AG04450 (cell line): ENCODE measurements at regions not wholly inside any gene's neighbourhood (a gene's known extent, or its start where the extent isn't known, plus 50 kb on each side); places are given as distances from the start of the nearest gene placed in this dataset.
"Not testable (repeated sequence)": the region's sequence is repeated elsewhere in the genome, so short reads cannot be mapped to it uniquely, and the experiment has no call there.

Experiments used
- CTCF ChIA-PET: fragments of 300-600, 350-600 bp; formaldehyde crosslinking; extraction: SDS; loops from one replicate; lab custom pipeline; 2022; ENCODE audit warnings: antibody characterized with exemption, inconsistent platforms; lab: Charles Lee
- POLR2A ChIA-PET: fragments of 350-600 bp; formaldehyde crosslinking; extraction: SDS; loops from one replicate; lab custom pipeline; 2021; ENCODE audit warnings: antibody characterized with exemption, inconsistent platforms; lab: Yijun Ruan, JAX
- DNase-seq: peaks from one replicate; pipeline ENCODE4 v3.0.0-alpha.2; 2011; ENCODE audit warnings: low read depth, low spot score
- H3K27ac ChIP-seq: one replicate; pipeline ENCODE4 v1.5.1; 2012; ENCODE audit warnings: low read depth, low read length, control low read depth
- H3K27me3 ChIP-seq: one replicate; pipeline ENCODE4 v1.6.0; 2012; ENCODE audit warnings: low read length; ENCODE audit not compliant: control insufficient read depth, insufficient read depth
- H3K4me3 ChIP-seq: 2 replicates; pipeline ENCODE4 v1.5.1; 2011; ENCODE audit warnings: mild to moderate bottlenecking, low read depth, low read length, control low read depth
- H3K9me3 ChIP-seq: 2 replicates; pipeline ENCODE4 v1.5.1; 2012; ENCODE audit warnings: low read length; ENCODE audit not compliant: control insufficient read depth, insufficient read depth
- CTCF ChIP-seq: IDR thresholded peaks from 2 replicates; pipeline ENCODE4 v1.5.1; 2011; ENCODE audit warnings: low read depth, low read length, control low read depth, inconsistent platforms

GRCh38 chr22:49658902-49659280, 168.8 kb downstream of the BRD1 start:
- DNase-seq, result no peak
- Histone ChIP-seq H3K9me3 (peaks cover 76% of the 10 kb centered on the region), H3K4me3 (no peak overlapping the region), H3K27me3 (no peaks in the 10 kb centered on the region), H3K27ac (no peak overlapping the region)
- TF ChIP-seq CTCF, result no peak
- POLR2A ChIA-PET, result no interaction called here
- CTCF ChIA-PET, result no interaction called here

GRCh38 chr22:49657974-49658590, 169.6 kb downstream of the BRD1 start:
- DNase-seq, result no peak
- Histone ChIP-seq H3K27ac (no peak overlapping the region), H3K9me3 (peaks cover 74% of the 10 kb centered on the region), H3K4me3 (no peak overlapping the region), H3K27me3 (no peaks in the 10 kb centered on the region)
- ChIA-PET CTCF (no interaction called here), POLR2A (no interaction called here)
- no peak for TF ChIP-seq CTCF

GRCh38 chr22:49657275-49657973, 170.2 kb downstream of the BRD1 start:
- no peak for DNase-seq
- POLR2A ChIA-PET, result no interaction called here
- TF ChIP-seq CTCF, result no peak
- no peak overlapping the region for H3K27ac ChIP-seq
- H3K4me3 ChIP-seq, result no peak overlapping the region
- H3K9me3 ChIP-seq, result peaks cover 70% of the 10 kb centered on the region
- CTCF ChIA-PET, result no interaction called here
- no peaks in the 10 kb centered on the region for H3K27me3 ChIP-seq

- H3K27ac ChIP-seq, H3K4me3 ChIP-seq, DNase-seq, POLR2A ChIA-PET, CTCF ChIA-PET, H3K27me3 ChIP-seq: not testable (repeated sequence)
- H3K9me3 ChIP-seq, result peaks cover 74% of the 10 kb centered on the region
Observed at GRCh38 chr22:49656883-49657274, 170.8 kb downstream of the BRD1 start.

GRCh38 chr22:49656291-49656851, 171.3 kb downstream of the BRD1 start:
- TF ChIP-seq CTCF, result no peak
- Histone ChIP-seq H3K9me3 (peaks cover 72% of the 10 kb centered on the region), H3K27me3 (no peaks in the 10 kb centered on the region), H3K4me3 (no peak overlapping the region), H3K27ac (no peak overlapping the region)
- CTCF ChIA-PET, result no interaction called here
- POLR2A ChIA-PET, result no interaction called here
- DNase-seq, result no peak
